Adrenal gland (tissue), 5 donors: ENCODE measurements at regions not wholly inside any gene's neighbourhood (a gene's known extent, or its start where the extent isn't known, plus 50 kb on each side); places are given as distances from the start of the nearest gene placed in this dataset.
"Not testable (repeated sequence)": the region's sequence is repeated elsewhere in the genome, so short reads cannot be mapped to it uniquely, and the experiment has no call there.

Experiments
- POLR2A ChIP-seq, 2 donors: fragments of 450-650 bp; IDR thresholded peaks; one replicate each; pipeline ENCODE4 v1.6.1; 2017; ENCODE audit warnings: antibody characterized with exemption in 2 of 2, mild to moderate bottlenecking in 2 of 2, moderate library complexity in 1 of 2
- TF ChIP-seq, protein P1 (sequence below), 6 experiments: fragments of 450-650 bp in 4 of 6; fragments of 200-600 bp in 2 of 6; sonication (generic) in 1 of 6; IDR thresholded peaks; 1 replicate in 5 of 6; 2 replicates in 1 of 6; pipeline versions ENCODE4 v1.5.1 to v1.8.0; 2016 to 2021; ENCODE audit warnings: antibody characterized with exemption in 6 of 6, mild to moderate bottlenecking in 2 of 6, moderate library complexity in 1 of 6
- donor health status: DM: no; HTN: no; CAD: no.

DNA sequence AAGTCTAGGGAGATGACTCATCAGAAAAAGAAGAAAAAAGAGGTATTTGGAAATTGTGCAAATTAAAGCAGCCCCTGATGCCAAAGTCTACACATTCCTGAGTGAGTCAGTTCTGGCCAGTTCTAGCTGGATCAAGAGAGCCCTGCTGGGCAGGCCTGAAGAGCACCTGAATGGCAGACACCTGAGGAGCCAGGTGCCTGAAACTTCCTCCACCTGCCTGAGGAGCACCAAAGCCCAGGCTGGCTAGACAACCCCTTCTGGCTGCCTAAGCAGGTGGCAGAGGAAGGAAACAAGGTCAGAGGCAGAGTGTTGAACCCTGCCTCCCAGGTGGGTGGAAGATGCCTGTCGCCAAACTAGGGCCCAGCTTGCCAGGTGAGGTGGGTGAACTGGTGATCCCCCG is 101.0 kb downstream of the LIMS4 start:
- TF ChIP-seq, protein P1, sequence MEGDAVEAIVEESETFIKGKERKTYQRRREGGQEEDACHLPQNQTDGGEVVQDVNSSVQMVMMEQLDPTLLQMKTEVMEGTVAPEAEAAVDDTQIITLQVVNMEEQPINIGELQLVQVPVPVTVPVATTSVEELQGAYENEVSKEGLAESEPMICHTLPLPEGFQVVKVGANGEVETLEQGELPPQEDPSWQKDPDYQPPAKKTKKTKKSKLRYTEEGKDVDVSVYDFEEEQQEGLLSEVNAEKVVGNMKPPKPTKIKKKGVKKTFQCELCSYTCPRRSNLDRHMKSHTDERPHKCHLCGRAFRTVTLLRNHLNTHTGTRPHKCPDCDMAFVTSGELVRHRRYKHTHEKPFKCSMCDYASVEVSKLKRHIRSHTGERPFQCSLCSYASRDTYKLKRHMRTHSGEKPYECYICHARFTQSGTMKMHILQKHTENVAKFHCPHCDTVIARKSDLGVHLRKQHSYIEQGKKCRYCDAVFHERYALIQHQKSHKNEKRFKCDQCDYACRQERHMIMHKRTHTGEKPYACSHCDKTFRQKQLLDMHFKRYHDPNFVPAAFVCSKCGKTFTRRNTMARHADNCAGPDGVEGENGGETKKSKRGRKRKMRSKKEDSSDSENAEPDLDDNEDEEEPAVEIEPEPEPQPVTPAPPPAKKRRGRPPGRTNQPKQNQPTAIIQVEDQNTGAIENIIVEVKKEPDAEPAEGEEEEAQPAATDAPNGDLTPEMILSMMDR (IDR thresholded peaks at IDR 0.05): not testable (repeated sequence)
- TF ChIP-seq POLR2A (IDR thresholded peaks at IDR 0.05): not testable (repeated sequence)
